ENCODE measurements at regions not wholly inside any gene's neighbourhood (a gene's known extent, or its start where the extent isn't known, plus 50 kb on each side); places are given as distances from the start of the nearest gene placed in this dataset.

- no peak overlapping the region for H3K27ac ChIP-seq
- no peak for ATAC-seq
- H3K9me3 ChIP-seq: no peaks in the 10 kb centered on the region
- TF ChIP-seq CTCF (IDR thresholded peaks at IDR 0.05): no peak
- no peak for DNase-seq
- no peaks in the 10 kb centered on the region for H3K36me3 ChIP-seq
- no peaks in the 10 kb centered on the region for H3K27me3 ChIP-seq
- intact Hi-C loops (cut with DNase I): no loop called here
- no peak overlapping the region for H3K4me3 ChIP-seq
- no peaks in the 10 kb centered on the region for H3K4me1 ChIP-seq
These were observed 55.8 kb upstream of the OBI1 start for GRCh38 chr13:78714717-78715116.

- Histone ChIP-seq H3K27me3 (no peaks in the 10 kb centered on the region), H3K36me3 (no peaks in the 10 kb centered on the region), H3K4me3 (no peak overlapping the region), H3K9me3 (no peaks in the 10 kb centered on the region), H3K4me1 (no peaks in the 10 kb centered on the region), H3K27ac (no peak overlapping the region)
- TF ChIP-seq CTCF (IDR thresholded peaks at IDR 0.05): no peak
- intact Hi-C loops (cut with DNase I): no loop called here
- DNase-seq (peak in 2 of 4 donors; percentile 2 to 3), ATAC-seq (no peak)
These were observed 53.9 kb upstream of the OBI1 start for GRCh38 chr13:78712831-78713230.

GRCh38 chr13:78709028-78709427 lies 50.1 kb upstream of the OBI1 start:
- intact Hi-C loops (cut with DNase I): no loop called here
- H3K9me3 ChIP-seq: peaks cover 0 to 2% of the 10 kb centered on the region in 2 donors
- no peaks in the 10 kb centered on the region for H3K36me3 ChIP-seq
- no peak overlapping the region for H3K27ac ChIP-seq
- TF ChIP-seq CTCF (IDR thresholded peaks at IDR 0.05): no peak
- no peaks in the 10 kb centered on the region for H3K27me3 ChIP-seq
- DNase-seq: no peak
- no peak for ATAC-seq
- no peak overlapping the region for H3K4me3 ChIP-seq
- H3K4me1 ChIP-seq: no peaks in the 10 kb centered on the region
